ENCODE measurements at regions not wholly inside any gene's neighbourhood (a gene's known extent, or its start where the extent isn't known, plus 50 kb on each side); places are given as distances from the start of the nearest gene placed in this dataset.

- TF ChIP-seq, protein P1, sequence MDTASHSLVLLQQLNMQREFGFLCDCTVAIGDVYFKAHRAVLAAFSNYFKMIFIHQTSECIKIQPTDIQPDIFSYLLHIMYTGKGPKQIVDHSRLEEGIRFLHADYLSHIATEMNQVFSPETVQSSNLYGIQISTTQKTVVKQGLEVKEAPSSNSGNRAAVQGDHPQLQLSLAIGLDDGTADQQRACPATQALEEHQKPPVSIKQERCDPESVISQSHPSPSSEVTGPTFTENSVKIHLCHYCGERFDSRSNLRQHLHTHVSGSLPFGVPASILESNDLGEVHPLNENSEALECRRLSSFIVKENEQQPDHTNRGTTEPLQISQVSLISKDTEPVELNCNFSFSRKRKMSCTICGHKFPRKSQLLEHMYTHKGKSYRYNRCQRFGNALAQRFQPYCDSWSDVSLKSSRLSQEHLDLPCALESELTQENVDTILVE (CRISPR knock-in tag; IDR thresholded peaks at IDR 0.05) = peak; percentile 50; the same call in 1 of the 2 replicates
- TF ChIP-seq ZNF841 (CRISPR knock-in tag; IDR thresholded peaks at IDR 0.05; ENCODE audit: borderline replicate concordance) = no peak
- TF ChIP-seq, protein P2, sequence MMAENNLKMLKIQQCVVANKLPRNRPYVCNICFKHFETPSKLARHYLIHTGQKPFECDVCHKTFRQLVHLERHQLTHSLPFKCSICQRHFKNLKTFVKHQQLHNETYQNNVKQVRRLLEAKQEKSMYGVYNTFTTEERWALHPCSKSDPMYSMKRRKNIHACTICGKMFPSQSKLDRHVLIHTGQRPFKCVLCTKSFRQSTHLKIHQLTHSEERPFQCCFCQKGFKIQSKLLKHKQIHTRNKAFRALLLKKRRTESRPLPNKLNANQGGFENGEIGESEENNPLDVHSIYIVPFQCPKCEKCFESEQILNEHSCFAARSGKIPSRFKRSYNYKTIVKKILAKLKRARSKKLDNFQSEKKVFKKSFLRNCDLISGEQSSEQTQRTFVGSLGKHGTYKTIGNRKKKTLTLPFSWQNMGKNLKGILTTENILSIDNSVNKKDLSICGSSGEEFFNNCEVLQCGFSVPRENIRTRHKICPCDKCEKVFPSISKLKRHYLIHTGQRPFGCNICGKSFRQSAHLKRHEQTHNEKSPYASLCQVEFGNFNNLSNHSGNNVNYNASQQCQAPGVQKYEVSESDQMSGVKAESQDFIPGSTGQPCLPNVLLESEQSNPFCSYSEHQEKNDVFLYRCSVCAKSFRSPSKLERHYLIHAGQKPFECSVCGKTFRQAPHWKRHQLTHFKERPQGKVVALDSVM (CRISPR knock-in tag; IDR thresholded peaks at IDR 0.05) = no peak
- no peak for TF ChIP-seq ZFP36L1 (CRISPR knock-in tag; IDR thresholded peaks at IDR 0.05)
- TF ChIP-seq, protein P3, sequence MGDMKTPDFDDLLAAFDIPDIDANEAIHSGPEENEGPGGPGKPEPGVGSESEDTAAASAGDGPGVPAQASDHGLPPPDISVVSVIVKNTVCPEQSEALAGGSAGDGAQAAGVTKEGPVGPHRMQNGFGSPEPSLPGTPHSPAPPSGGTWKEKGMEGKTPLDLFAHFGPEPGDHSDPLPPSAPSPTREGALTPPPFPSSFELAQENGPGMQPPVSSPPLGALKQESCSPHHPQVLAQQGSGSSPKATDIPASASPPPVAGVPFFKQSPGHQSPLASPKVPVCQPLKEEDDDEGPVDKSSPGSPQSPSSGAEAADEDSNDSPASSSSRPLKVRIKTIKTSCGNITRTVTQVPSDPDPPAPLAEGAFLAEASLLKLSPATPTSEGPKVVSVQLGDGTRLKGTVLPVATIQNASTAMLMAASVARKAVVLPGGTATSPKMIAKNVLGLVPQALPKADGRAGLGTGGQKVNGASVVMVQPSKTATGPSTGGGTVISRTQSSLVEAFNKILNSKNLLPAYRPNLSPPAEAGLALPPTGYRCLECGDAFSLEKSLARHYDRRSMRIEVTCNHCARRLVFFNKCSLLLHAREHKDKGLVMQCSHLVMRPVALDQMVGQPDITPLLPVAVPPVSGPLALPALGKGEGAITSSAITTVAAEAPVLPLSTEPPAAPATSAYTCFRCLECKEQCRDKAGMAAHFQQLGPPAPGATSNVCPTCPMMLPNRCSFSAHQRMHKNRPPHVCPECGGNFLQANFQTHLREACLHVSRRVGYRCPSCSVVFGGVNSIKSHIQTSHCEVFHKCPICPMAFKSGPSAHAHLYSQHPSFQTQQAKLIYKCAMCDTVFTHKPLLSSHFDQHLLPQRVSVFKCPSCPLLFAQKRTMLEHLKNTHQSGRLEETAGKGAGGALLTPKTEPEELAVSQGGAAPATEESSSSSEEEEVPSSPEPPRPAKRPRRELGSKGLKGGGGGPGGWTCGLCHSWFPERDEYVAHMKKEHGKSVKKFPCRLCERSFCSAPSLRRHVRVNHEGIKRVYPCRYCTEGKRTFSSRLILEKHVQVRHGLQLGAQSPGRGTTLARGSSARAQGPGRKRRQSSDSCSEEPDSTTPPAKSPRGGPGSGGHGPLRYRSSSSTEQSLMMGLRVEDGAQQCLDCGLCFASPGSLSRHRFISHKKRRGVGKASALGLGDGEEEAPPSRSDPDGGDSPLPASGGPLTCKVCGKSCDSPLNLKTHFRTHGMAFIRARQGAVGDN (CRISPR knock-in tag; IDR thresholded peaks at IDR 0.05) = no peak
- TF ChIP-seq MAZ (IDR thresholded peaks at IDR 0.05; ENCODE audit: borderline replicate concordance, low read depth, low read length) = no peak
- no peak for TF ChIP-seq MAZ (CRISPR knock-in tag; IDR thresholded peaks at IDR 0.05; ENCODE audit: low read depth)
- TF ChIP-seq JUNB (CRISPR knock-in tag; IDR thresholded peaks at IDR 0.05; ENCODE audit: borderline replicate concordance) = no peak
- TF ChIP-seq SALL2 (CRISPR knock-in tag; IDR thresholded peaks at IDR 0.05) = no peak
- TF ChIP-seq, protein P4, sequence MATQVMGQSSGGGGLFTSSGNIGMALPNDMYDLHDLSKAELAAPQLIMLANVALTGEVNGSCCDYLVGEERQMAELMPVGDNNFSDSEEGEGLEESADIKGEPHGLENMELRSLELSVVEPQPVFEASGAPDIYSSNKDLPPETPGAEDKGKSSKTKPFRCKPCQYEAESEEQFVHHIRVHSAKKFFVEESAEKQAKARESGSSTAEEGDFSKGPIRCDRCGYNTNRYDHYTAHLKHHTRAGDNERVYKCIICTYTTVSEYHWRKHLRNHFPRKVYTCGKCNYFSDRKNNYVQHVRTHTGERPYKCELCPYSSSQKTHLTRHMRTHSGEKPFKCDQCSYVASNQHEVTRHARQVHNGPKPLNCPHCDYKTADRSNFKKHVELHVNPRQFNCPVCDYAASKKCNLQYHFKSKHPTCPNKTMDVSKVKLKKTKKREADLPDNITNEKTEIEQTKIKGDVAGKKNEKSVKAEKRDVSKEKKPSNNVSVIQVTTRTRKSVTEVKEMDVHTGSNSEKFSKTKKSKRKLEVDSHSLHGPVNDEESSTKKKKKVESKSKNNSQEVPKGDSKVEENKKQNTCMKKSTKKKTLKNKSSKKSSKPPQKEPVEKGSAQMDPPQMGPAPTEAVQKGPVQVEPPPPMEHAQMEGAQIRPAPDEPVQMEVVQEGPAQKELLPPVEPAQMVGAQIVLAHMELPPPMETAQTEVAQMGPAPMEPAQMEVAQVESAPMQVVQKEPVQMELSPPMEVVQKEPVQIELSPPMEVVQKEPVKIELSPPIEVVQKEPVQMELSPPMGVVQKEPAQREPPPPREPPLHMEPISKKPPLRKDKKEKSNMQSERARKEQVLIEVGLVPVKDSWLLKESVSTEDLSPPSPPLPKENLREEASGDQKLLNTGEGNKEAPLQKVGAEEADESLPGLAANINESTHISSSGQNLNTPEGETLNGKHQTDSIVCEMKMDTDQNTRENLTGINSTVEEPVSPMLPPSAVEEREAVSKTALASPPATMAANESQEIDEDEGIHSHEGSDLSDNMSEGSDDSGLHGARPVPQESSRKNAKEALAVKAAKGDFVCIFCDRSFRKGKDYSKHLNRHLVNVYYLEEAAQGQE (IDR thresholded peaks at IDR 0.05; ENCODE audit: borderline replicate concordance in 1 of 2, low read depth in 1 of 2, low read length in 2 of 2) = peak in 1 of 2 experiments; percentile 56; a peak in 1 of 4 replicates
- TF ChIP-seq PTBP1 (IDR thresholded peaks at IDR 0.05; ENCODE audit: low read depth, low read length, poor library complexity, severe bottlenecking) = no peak
- no peak for TF ChIP-seq TCF12 (IDR thresholded peaks at IDR 0.05)
- 0 out of 2 replicates have a peak, but pooled peaks have one; percentile 39 for TF ChIP-seq TCF12 (CRISPR knock-in tag; IDR thresholded peaks at IDR 0.05)
- no peak for TF ChIP-seq ZNF121 (CRISPR knock-in tag; IDR thresholded peaks at IDR 0.05)
Measured at GRCh38 chr4:12933760-12934221, 550.3 kb downstream of the RAB28 start (continued).

Measured in HepG2 (cell line).